ENCODE measurements at regions not wholly inside any gene's neighbourhood (a gene's known extent, or its start where the extent isn't known, plus 50 kb on each side); places are given as distances from the start of the nearest gene placed in this dataset.

- H3K9ac ChIP-seq (ENCODE audit: insufficient read depth in 1 of 2, low read depth in 2 of 2, low read length in 2 of 2) = no peak overlapping the region
- in situ Hi-C loops (cut with MboI) (no loop called here), intact Hi-C loops (cut with micrococcal nuclease) (no loop called here)
- no peaks in the 10 kb centered on the region for H3K4me1 ChIP-seq (replicated peaks in 1 of 2; ENCODE audit: control insufficient read depth in 2 of 2, insufficient read depth in 2 of 2, low read length in 2 of 2)
- POLR2A ChIA-PET = no interaction called here
- H2AFZ ChIP-seq (ENCODE audit: low read depth, low read length) = no peak overlapping the region
- H3K4me3 ChIP-seq = no peak overlapping the region
- no peaks in the 10 kb centered on the region for H3K9me3 ChIP-seq (replicated peaks; ENCODE audit: control insufficient read depth, insufficient read depth, low read depth, low read length)
- 4% methylated on average over 2 of the region's 2 CpGs for WGBS (ENCODE audit: insufficient coverage, low coverage, missing lambda C conversion rate)
- BruUV-seq (replicated peaks) = no TSS peak
- H3K79me2 ChIP-seq (ENCODE audit: control insufficient read depth, insufficient read depth, low read length) = no peaks in the 10 kb centered on the region
- H4K20me1 ChIP-seq (replicated peaks; ENCODE audit: control insufficient read depth, insufficient read depth, low read length) = 0 out of 2 replicates have a peak, but pooled peaks cover 3% of the 10 kb centered on the region
- no peak for DNase-seq (ENCODE audit: extremely low read depth in 1 of 4, low spot score in 3 of 4)
- H3K27me3 ChIP-seq (ENCODE audit: control insufficient read depth in 2 of 2, insufficient read depth in 2 of 2, low read length in 2 of 2) = peaks cover 11 to 62% of the 10 kb centered on the region in 2 experiments
- H3K9me1 ChIP-seq (ENCODE audit: control insufficient read depth, insufficient read depth, low read length) = no peaks in the 10 kb centered on the region
- H3K27ac ChIP-seq (ENCODE audit: extremely low read depth, low read depth, low read length) = no peak overlapping the region
- no peaks in the 10 kb centered on the region for H3K36me3 ChIP-seq (ENCODE audit: control insufficient read depth, insufficient read depth, low read length)
- TF ChIP-seq FOS (IDR thresholded peaks at IDR 0.05; ENCODE audit: extremely low read depth, insufficient read length) (no peak), HMBOX1 (IDR thresholded peaks at IDR 0.05) (no peak), SMAD3 (CRISPR knock-in tag; conservative IDR thresholded peaks at IDR 0.05) (no peak), BMI1 (IDR thresholded peaks at IDR 0.05; ENCODE audit: low read length) (no peak), SETDB1 (IDR thresholded peaks at IDR 0.05; ENCODE audit: low read length) (no peak), ZKSCAN3 (CRISPR knock-in tag; IDR thresholded peaks at IDR 0.05) (no peak), BDP1 (IDR thresholded peaks at IDR 0.05; ENCODE audit: insufficient read depth, insufficient read length) (no peak), PATZ1 (CRISPR knock-in tag; IDR thresholded peaks at IDR 0.05; ENCODE audit: borderline replicate concordance) (no peak), EP300 (IDR thresholded peaks at IDR 0.05; ENCODE audit: low read length) (no peak), TFE3 (CRISPR knock-in tag; IDR thresholded peaks at IDR 0.05) (no peak), PHB (CRISPR knock-in tag; IDR thresholded peaks at IDR 0.05) (no peak), RBM22 (IDR thresholded peaks at IDR 0.05; ENCODE audit: low read depth, low read length, poor library complexity, severe bottlenecking) (no peak), KHSRP (IDR thresholded peaks at IDR 0.05) (no peak), RBM17 (IDR thresholded peaks at IDR 0.05; ENCODE audit: borderline replicate concordance, low read depth, low read length) (no peak)
- no peak for ATAC-seq
- no peak overlapping the region for H3K4me2 ChIP-seq (ENCODE audit: insufficient read depth, low read length)
- CTCF ChIA-PET (ENCODE audit: low intra/inter-chr PET ratio) = no interaction called here
- no peak for FAIRE-seq
Observed at GRCh38 chr11:70887542-70887827, 364.9 kb downstream of the SHANK2 start.

Measured in K562 (cell line).